Upper lobe of right lung (tissue), 1 donor: ENCODE measurements at regions not wholly inside any gene's neighbourhood (a gene's known extent, or its start where the extent isn't known, plus 50 kb on each side); places are given as distances from the start of the nearest gene placed in this dataset.

Source experiments
- ATAC-seq: fragments of 200-7000 bp; cut with Tn5 transposase; one replicate; pipeline ENCODE4 v1.9.1; 2020; ENCODE audit warnings: mild to moderate bottlenecking, moderate library complexity
- DNase-seq: peaks from one replicate; pipeline ENCODE4 v3.0.0-alpha.2; 2020
- H3K27ac ChIP-seq: fragments of 200-600 bp; one replicate; pipeline ENCODE4 v1.8.0; 2022
- H3K27me3 ChIP-seq: fragments of 200-600 bp; one replicate; pipeline ENCODE4 v1.8.0; 2022; ENCODE audit warnings: mild to moderate bottlenecking
- H3K36me3 ChIP-seq: fragments of 200-600 bp; one replicate; pipeline ENCODE4 v1.8.0; 2022
- H3K4me1 ChIP-seq: fragments of 200-600 bp; one replicate; pipeline ENCODE4 v1.8.0; 2022
- H3K4me3 ChIP-seq: fragments of 200-600 bp; one replicate; pipeline ENCODE4 v1.8.0; 2022; ENCODE audit warnings: mild to moderate bottlenecking
- H3K9me3 ChIP-seq: fragments of 200-600 bp; one replicate; pipeline ENCODE4 v1.8.0; 2022
- intact Hi-C: fragments of 100-400 bp; cut with DNase I; formaldehyde crosslinking; loops from one replicate; pipeline ENCODE4 v1.11.0; 2022
- TF ChIP-seq, protein P1 (sequence below): fragments of 200-600 bp; IDR thresholded peaks from one replicate; pipeline ENCODE4 v1.8.0; 2022; ENCODE audit warnings: antibody characterized with exemption
- donor health status: DM: no; HTN: yes; CAD: no; lungs with severe emphysema.

DNA sequence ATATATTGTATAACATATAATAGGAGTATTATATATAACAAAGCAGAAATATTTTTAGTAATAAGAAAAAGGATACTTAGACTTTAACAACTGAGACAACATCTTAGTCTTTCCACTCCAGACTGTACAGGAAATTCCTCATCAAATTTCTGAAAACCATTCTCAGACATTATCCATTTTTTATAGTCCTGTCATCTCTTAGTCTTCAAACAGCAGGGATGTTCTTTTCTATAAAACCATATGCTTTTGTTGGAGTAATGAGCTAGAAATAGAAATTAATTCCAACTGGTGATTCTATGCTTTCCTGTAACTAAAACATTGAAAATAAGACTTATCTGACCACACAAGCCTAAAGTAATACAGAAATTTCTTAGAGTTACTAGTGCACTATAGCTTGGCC lies 82.2 kb upstream of the CSNK1A1L start:
- Histone ChIP-seq H3K27ac (no peak overlapping the region), H3K4me3 (no peak overlapping the region), H3K4me1 (no peaks in the 10 kb centered on the region), H3K9me3 (no peaks in the 10 kb centered on the region), H3K36me3 (no peaks in the 10 kb centered on the region), H3K27me3 (no peaks in the 10 kb centered on the region)
- ATAC-seq (no peak), DNase-seq (no peak)
- TF ChIP-seq, protein P1, sequence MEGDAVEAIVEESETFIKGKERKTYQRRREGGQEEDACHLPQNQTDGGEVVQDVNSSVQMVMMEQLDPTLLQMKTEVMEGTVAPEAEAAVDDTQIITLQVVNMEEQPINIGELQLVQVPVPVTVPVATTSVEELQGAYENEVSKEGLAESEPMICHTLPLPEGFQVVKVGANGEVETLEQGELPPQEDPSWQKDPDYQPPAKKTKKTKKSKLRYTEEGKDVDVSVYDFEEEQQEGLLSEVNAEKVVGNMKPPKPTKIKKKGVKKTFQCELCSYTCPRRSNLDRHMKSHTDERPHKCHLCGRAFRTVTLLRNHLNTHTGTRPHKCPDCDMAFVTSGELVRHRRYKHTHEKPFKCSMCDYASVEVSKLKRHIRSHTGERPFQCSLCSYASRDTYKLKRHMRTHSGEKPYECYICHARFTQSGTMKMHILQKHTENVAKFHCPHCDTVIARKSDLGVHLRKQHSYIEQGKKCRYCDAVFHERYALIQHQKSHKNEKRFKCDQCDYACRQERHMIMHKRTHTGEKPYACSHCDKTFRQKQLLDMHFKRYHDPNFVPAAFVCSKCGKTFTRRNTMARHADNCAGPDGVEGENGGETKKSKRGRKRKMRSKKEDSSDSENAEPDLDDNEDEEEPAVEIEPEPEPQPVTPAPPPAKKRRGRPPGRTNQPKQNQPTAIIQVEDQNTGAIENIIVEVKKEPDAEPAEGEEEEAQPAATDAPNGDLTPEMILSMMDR = no peak
- intact Hi-C loops = no loop called here

DNA sequence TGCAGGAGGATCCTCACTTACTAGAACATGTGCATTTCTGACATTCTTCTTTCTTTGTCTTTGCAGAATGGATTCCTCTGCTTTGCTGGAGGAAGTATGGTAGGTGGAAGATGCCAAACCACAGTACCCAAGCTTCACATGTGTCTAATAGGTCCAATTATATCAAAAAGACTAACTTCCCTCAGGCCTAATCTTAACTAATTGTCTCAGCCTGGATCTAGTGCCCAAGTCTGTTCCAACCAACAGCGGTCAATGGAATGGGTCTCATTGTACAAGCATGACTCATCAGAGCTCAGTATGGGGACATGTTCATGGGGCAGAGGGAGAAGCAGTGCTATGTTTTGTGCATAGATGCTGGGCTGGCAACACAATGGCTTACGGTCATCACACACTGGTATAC lies 81.6 kb upstream of the CSNK1A1L start:
- intact Hi-C loops = no loop called here
- no peaks in the 10 kb centered on the region for H3K36me3 ChIP-seq
- ATAC-seq = no peak
- H3K4me3 ChIP-seq = no peak overlapping the region
- H3K27ac ChIP-seq = no peak overlapping the region
- no peaks in the 10 kb centered on the region for H3K27me3 ChIP-seq
- no peaks in the 10 kb centered on the region for H3K9me3 ChIP-seq
- DNase-seq = no peak
- H3K4me1 ChIP-seq = no peaks in the 10 kb centered on the region
- TF ChIP-seq, protein P1 = no peak

DNA sequence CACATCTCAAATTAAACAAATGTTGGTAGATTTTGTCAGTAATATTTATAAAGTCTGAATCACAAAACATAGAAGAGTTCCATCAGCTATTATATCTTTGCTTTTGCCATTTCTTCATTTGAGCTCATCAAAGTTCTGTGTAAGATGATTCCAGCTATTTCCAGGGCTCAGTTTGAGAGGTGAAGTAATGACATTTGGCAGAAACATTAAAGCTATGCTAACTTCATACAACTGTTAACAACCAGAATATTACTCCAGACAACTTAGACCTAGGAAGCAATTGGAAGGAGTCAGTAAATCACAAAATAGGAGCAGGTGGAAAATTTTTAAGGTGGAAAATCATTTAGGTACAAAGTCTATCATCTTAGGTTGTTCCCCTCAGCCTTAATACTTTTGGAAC lies 76.2 kb upstream of the CSNK1A1L start:
- ATAC-seq (no peak), DNase-seq (no peak)
- no peak overlapping the region for H3K27ac ChIP-seq
- no peaks in the 10 kb centered on the region for H3K36me3 ChIP-seq
- no peaks in the 10 kb centered on the region for H3K9me3 ChIP-seq
- intact Hi-C loops = no loop called here
- TF ChIP-seq, protein P1 = no peak
- H3K4me1 ChIP-seq = no peaks in the 10 kb centered on the region
- H3K27me3 ChIP-seq = no peaks in the 10 kb centered on the region
- H3K4me3 ChIP-seq = no peak overlapping the region

DNA sequence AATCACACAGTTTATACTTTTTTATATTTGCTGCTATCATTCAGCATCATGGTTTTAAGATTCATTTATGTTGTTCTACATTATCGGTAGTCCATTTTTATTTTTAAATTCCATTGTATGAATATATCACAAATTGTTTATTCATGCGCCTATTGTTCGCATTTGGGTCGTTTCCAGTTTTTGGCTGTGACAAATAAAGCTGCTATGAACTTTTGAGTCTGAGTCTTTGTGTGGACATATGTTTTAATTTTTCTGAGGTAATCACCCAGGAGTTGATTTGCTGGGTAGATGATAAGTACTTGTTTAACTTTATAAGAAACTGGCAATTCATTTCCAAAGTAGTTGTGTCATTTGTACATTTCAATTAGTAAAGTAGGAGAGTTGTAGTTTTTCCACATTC lies 74.2 kb upstream of the CSNK1A1L start:
- Histone ChIP-seq H3K27me3 (no peaks in the 10 kb centered on the region), H3K9me3 (no peaks in the 10 kb centered on the region), H3K4me3 (no peak overlapping the region), H3K36me3 (no peaks in the 10 kb centered on the region), H3K27ac (no peak overlapping the region), H3K4me1 (no peaks in the 10 kb centered on the region)
- ATAC-seq (no peak), DNase-seq (no peak)
- TF ChIP-seq, protein P1 = no peak
- intact Hi-C loops = no loop called here

DNA sequence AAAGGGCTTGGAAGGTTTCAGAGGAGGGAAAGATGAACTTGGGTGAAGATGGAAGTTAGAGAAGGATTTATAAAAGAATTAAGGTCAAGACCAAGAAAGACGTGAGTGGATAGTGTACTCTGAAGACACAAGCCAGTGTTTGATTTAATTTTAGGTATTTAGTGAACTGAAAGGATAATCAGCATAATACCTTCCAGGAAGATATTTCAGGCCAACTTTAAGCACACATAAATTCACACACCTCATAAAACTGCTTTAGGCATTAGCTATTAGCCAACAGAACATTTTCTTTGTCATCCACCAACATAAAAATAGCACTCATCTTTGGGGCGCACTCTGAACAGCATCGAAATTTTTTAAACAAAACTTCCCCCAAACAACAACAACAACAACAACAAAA lies 71.7 kb upstream of the CSNK1A1L start:
- H3K27ac ChIP-seq = no peak overlapping the region
- no peaks in the 10 kb centered on the region for H3K4me1 ChIP-seq
- DNase-seq (no peak), ATAC-seq (no peak)
- intact Hi-C loops = no loop called here
- H3K36me3 ChIP-seq = no peaks in the 10 kb centered on the region
- no peaks in the 10 kb centered on the region for H3K9me3 ChIP-seq
- TF ChIP-seq, protein P1 = no peak
- H3K27me3 ChIP-seq = no peaks in the 10 kb centered on the region
- no peak overlapping the region for H3K4me3 ChIP-seq

DNA sequence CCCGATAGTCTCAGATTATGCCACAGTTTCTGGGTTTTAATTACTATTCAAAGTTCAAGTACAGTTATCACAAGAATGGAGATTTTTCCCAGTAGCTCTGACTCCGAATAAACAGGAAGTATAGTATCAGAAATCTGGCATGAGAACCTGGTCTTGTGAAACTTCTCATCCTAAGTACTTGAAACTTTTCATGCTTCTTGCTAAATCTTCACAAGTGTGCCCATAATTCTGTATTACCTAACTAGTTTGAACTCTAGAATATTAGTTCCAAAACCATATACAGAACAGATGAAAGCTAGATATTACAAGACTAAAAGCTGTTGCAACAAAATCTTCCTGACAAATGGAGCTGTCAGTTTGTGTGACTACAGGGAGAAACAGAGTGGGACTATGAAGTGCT lies 70.5 kb upstream of the CSNK1A1L start:
- no peak for DNase-seq
- H3K4me1 ChIP-seq = no peaks in the 10 kb centered on the region
- H3K9me3 ChIP-seq = no peaks in the 10 kb centered on the region
- intact Hi-C loops = no loop called here
- H3K27me3 ChIP-seq = no peaks in the 10 kb centered on the region
- peak; percentile 75 for ATAC-seq
- no peaks in the 10 kb centered on the region for H3K36me3 ChIP-seq
- no peak overlapping the region for H3K27ac ChIP-seq
- TF ChIP-seq, protein P1 = no peak
- H3K4me3 ChIP-seq = no peak overlapping the region
